ENCODE measurements at regions not wholly inside any gene's neighbourhood (a gene's known extent, or its start where the extent isn't known, plus 50 kb on each side); places are given as distances from the start of the nearest gene placed in this dataset.

DNA sequence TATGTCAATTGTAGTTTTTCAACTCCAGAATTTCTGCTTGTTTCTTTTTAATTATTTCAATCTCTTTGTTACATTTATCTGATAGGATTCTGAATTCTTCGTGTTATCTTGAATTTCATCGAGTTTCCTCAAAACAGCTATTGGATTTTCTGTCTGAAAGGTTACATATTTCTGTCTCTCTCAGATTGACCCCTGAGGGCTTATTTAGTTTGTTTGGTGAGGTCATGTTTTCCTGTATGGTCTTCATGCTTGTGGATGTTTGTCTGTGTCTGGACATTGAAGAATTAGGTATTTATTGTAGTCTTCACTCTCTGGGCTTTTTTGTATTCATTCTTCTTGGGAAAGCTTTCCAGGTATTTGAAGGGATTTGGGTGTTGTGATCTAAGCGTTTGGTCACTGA, 85.6 kb downstream of the SNAPC1 start:
- DNase-seq: no peak
- no peak for ATAC-seq (ENCODE audit: low FRiP score)
- Histone ChIP-seq H3K4me3 (ENCODE audit: low read length in 2 of 2) (no peak overlapping the region), H3K27me3 (ENCODE audit: control insufficient read depth in 1 of 2, insufficient read depth in 2 of 2, low read length in 1 of 2) (no peaks in the 10 kb centered on the region), H3K27ac (ENCODE audit: low read depth in 1 of 2, low read length in 2 of 2) (no peak overlapping the region), H3K9me3 (ENCODE audit: control insufficient read depth, low read length) (peaks cover 3% of the 10 kb centered on the region), H3K36me3 (ENCODE audit: control insufficient read depth in 1 of 2, insufficient read depth in 2 of 2, low read length in 1 of 2) (no peaks in the 10 kb centered on the region), H3K4me1 (ENCODE audit: control insufficient read depth in 1 of 2, insufficient read depth in 2 of 2, low read length in 2 of 2) (no peaks in the 10 kb centered on the region)
- 70 to 79% methylated on average over 3 of the region's 3 CpGs for WGBS, 2 donors
- intact Hi-C loops (cut with DNase I): no loop called here

GRCh38 chr14:61854898-61855297, 92.7 kb downstream of the SNAPC1 start:
- no peaks in the 10 kb centered on the region for H3K36me3 ChIP-seq (ENCODE audit: control insufficient read depth in 1 of 2, insufficient read depth in 2 of 2, low read length in 1 of 2)
- intact Hi-C loops (cut with DNase I): no loop called here
- no peak overlapping the region for H3K4me3 ChIP-seq (ENCODE audit: low read length in 2 of 2)
- H3K4me1 ChIP-seq (ENCODE audit: control insufficient read depth in 1 of 2, insufficient read depth in 2 of 2, low read length in 2 of 2): no peaks in the 10 kb centered on the region
- peaks cover 2% of the 10 kb centered on the region for H3K9me3 ChIP-seq (ENCODE audit: control insufficient read depth, low read length)
- DNase-seq (no peak), ATAC-seq (ENCODE audit: low FRiP score) (no peak)
- H3K27ac ChIP-seq (ENCODE audit: low read depth in 1 of 2, low read length in 2 of 2): no peak overlapping the region
- no peaks in the 10 kb centered on the region for H3K27me3 ChIP-seq (ENCODE audit: control insufficient read depth in 1 of 2, insufficient read depth in 2 of 2, low read length in 1 of 2)

- H3K27me3 ChIP-seq (ENCODE audit: control insufficient read depth in 1 of 2, insufficient read depth in 2 of 2, low read length in 1 of 2): no peaks in the 10 kb centered on the region
- H3K4me1 ChIP-seq (ENCODE audit: control insufficient read depth in 1 of 2, insufficient read depth in 2 of 2, low read length in 2 of 2): no peaks in the 10 kb centered on the region
- H3K9me3 ChIP-seq (ENCODE audit: control insufficient read depth, low read length): peaks cover 2% of the 10 kb centered on the region
- no peak overlapping the region for H3K4me3 ChIP-seq (ENCODE audit: low read length in 2 of 2)
- WGBS, 2 donors: 62 to 63% methylated on average over 1 of the region's 1 CpG
- H3K36me3 ChIP-seq (ENCODE audit: control insufficient read depth in 1 of 2, insufficient read depth in 2 of 2, low read length in 1 of 2): no peaks in the 10 kb centered on the region
- no peak overlapping the region for H3K27ac ChIP-seq (ENCODE audit: low read depth in 1 of 2, low read length in 2 of 2)
- intact Hi-C loops (cut with DNase I): no loop called here
- no peak for ATAC-seq (ENCODE audit: low FRiP score)
- DNase-seq: peak in 1 of 2 donors; percentile 58
These were observed 98.2 kb downstream of the SNAPC1 start for GRCh38 chr14:61860294-61860918.

- 59 to 63% methylated on average over 7 of the region's 7 CpGs for WGBS, 2 donors
These were observed 99.2 kb downstream of the SNAPC1 start for GRCh38 chr14:61861320-61861865.

DNA sequence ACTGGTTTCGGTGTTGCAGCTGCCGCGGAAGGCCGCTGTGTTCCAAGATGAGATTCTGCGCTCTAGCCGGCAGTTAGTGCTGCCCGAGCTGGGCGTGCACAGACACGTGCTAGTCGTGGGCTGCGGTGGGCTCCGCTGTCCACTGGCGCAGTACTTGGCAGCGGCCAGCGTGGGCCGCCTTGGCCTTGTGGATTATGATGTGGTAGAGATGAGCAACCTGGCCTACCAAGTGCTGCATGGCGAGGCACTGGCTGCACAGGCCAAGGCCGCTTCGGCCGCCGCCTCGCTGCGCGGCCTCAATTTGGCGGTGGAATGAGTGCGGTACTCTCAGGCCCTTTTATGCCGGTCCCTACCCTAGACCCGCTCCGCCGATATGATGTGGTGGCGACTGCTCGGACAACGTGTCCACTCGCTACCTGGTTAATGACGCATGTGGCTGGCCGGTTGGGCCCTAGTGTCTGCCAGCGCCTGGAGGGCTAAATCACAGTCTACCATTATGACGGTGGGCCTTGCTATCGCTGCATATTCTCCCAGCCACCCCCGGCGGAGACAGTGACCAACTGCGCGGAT, 102.2 kb downstream of the SNAPC1 start:
- no peak for DNase-seq
- Histone ChIP-seq H3K36me3 (ENCODE audit: control insufficient read depth in 1 of 2, insufficient read depth in 2 of 2, low read length in 1 of 2) (no peaks in the 10 kb centered on the region), H3K4me1 (ENCODE audit: control insufficient read depth in 1 of 2, insufficient read depth in 2 of 2, low read length in 2 of 2) (no peaks in the 10 kb centered on the region), H3K27ac (ENCODE audit: low read depth in 1 of 2, low read length in 2 of 2) (no peak overlapping the region), H3K9me3 (ENCODE audit: control insufficient read depth, low read length) (no peaks in the 10 kb centered on the region), H3K27me3 (ENCODE audit: control insufficient read depth in 1 of 2, insufficient read depth in 2 of 2, low read length in 1 of 2) (no peaks in the 10 kb centered on the region), H3K4me3 (ENCODE audit: low read length in 2 of 2) (no peak overlapping the region)
- ATAC-seq (ENCODE audit: low FRiP score): no peak
- intact Hi-C loops (cut with DNase I): no loop called here
- 82 to 92% methylated on average over 43 of the region's 43 CpGs for WGBS, 2 donors

More at GRCh38 chr14:61861320-61861865, 99.2 kb downstream of the SNAPC1 start:
- H3K4me1 ChIP-seq (ENCODE audit: control insufficient read depth in 1 of 2, insufficient read depth in 2 of 2, low read length in 2 of 2): no peaks in the 10 kb centered on the region
- no peak for ATAC-seq (ENCODE audit: low FRiP score)
- H3K27ac ChIP-seq (ENCODE audit: low read depth in 1 of 2, low read length in 2 of 2): no peak overlapping the region
- no peaks in the 10 kb centered on the region for H3K27me3 ChIP-seq (ENCODE audit: control insufficient read depth in 1 of 2, insufficient read depth in 2 of 2, low read length in 1 of 2)
- no peak overlapping the region for H3K4me3 ChIP-seq (ENCODE audit: low read length in 2 of 2)
- no peaks in the 10 kb centered on the region for H3K36me3 ChIP-seq (ENCODE audit: control insufficient read depth in 1 of 2, insufficient read depth in 2 of 2, low read length in 1 of 2)
- no peak for DNase-seq
- no peaks in the 10 kb centered on the region for H3K9me3 ChIP-seq (ENCODE audit: control insufficient read depth, low read length)
- intact Hi-C loops (cut with DNase I): no loop called here

DNA sequence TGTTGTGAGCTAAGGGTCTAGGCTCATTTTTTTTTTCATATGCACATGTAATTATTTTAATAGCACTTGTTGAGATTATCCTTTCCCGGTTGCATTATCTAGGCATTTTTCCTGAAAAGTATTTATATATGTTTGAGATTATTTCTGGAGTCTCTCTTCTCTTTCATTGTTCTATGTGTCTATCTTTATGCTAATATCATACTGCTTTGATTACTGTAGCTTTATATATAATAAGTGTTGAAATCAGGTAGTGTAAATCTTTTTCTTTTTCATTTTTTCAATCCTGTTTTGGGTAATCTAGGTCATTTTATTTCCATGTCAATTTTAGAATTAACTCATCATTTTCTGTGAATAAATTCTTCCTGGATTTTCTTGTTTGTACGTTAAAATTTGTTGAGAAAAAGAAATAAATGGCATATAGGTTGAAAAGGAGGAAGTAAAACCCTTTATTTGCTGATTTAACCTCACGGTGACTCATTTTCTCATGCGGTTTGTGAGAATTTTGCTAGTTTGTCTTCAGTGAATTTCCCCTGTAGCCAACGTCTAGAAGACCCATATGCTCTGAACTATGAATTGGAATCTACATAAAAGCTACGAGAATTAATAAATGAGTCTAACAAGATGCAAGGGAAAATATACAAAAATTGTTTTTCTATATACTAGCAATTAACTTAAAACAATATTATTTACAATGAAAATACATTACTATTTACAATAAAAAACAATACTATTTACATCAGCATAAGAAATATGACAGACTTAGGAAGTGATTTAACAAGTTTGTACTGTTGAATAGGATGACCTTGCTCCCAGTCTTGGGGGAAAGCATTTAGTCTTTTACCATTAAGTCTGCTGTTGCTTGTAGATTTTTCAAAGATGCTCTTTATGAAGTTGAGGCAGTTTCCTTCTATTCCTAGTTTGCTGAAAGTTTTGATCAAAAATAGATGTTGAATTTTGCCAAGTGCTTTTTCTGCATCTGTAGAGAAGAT, 105.0 kb downstream of the SNAPC1 start:
- intact Hi-C loops (cut with DNase I): no loop called here
- DNase-seq (no peak), ATAC-seq (ENCODE audit: low FRiP score) (no peak)
- H3K27ac ChIP-seq (ENCODE audit: low read depth in 1 of 2, low read length in 2 of 2): no peak overlapping the region
- H3K4me3 ChIP-seq (ENCODE audit: low read length in 2 of 2): no peak overlapping the region
- 62 to 67% methylated on average over 6 of the region's 6 CpGs for WGBS, 2 donors
- no peaks in the 10 kb centered on the region for H3K4me1 ChIP-seq (ENCODE audit: control insufficient read depth in 1 of 2, insufficient read depth in 2 of 2, low read length in 2 of 2)
- no peaks in the 10 kb centered on the region for H3K27me3 ChIP-seq (ENCODE audit: control insufficient read depth in 1 of 2, insufficient read depth in 2 of 2, low read length in 1 of 2)
- no peaks in the 10 kb centered on the region for H3K9me3 ChIP-seq (ENCODE audit: control insufficient read depth, low read length)
- H3K36me3 ChIP-seq (ENCODE audit: control insufficient read depth in 1 of 2, insufficient read depth in 2 of 2, low read length in 1 of 2): no peaks in the 10 kb centered on the region

DNA sequence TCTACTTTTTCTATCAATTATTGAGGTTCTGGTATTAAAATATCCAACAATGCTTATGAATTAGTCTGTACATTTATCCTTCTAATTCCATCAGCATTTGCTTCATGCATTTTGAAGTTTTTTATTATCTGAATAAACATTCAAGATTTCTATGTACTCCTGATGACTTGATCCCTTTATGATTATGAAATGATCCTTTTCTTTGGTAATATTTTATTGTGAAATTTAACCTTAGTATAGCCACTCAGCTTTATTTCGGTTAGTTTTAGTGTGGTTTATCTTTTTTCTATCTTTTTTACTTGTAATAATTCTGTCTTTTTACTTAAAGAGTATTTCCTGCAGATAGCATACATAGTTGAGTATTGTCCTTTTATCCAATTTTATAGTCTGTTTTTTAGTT, 106.6 kb downstream of the SNAPC1 start:
- no peak for ATAC-seq (ENCODE audit: low FRiP score)
- intact Hi-C loops (cut with DNase I): no loop called here
- Histone ChIP-seq H3K4me1 (ENCODE audit: control insufficient read depth in 1 of 2, insufficient read depth in 2 of 2, low read length in 2 of 2) (no peaks in the 10 kb centered on the region), H3K4me3 (ENCODE audit: low read length in 2 of 2) (no peak overlapping the region), H3K27me3 (ENCODE audit: control insufficient read depth in 1 of 2, insufficient read depth in 2 of 2, low read length in 1 of 2) (no peaks in the 10 kb centered on the region), H3K9me3 (ENCODE audit: control insufficient read depth, low read length) (no peaks in the 10 kb centered on the region), H3K36me3 (ENCODE audit: control insufficient read depth in 1 of 2, insufficient read depth in 2 of 2, low read length in 1 of 2) (no peaks in the 10 kb centered on the region), H3K27ac (ENCODE audit: low read depth in 1 of 2, low read length in 2 of 2) (no peak overlapping the region)
- DNase-seq: no peak
- 79 to 91% methylated on average over 1 of the region's 1 CpG for WGBS, 2 donors

DNA sequence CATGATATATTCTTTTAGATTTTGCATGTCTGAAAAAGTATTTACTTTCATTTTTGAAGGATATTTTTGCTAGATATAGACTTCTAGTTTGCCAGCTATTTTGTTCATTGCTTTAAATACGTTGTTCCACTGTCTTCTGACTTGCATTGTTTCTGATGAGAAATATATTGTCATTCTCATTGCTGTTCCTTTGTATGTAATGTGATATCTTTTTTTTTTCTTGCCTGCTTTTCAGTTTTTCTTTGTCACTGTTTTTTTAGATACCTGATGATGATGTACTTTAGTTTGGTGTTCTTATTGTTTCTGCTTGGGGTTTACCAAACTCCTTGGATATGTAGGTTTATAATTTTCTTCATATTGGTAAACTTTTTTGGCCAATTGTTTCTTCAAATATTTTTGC, 107.9 kb downstream of the SNAPC1 start:
- Histone ChIP-seq H3K9me3 (ENCODE audit: control insufficient read depth, low read length) (no peaks in the 10 kb centered on the region), H3K4me1 (ENCODE audit: control insufficient read depth in 1 of 2, insufficient read depth in 2 of 2, low read length in 2 of 2) (no peaks in the 10 kb centered on the region), H3K4me3 (ENCODE audit: low read length in 2 of 2) (no peak overlapping the region), H3K36me3 (ENCODE audit: control insufficient read depth in 1 of 2, insufficient read depth in 2 of 2, low read length in 1 of 2) (no peaks in the 10 kb centered on the region), H3K27ac (ENCODE audit: low read depth in 1 of 2, low read length in 2 of 2) (no peak overlapping the region), H3K27me3 (ENCODE audit: control insufficient read depth in 1 of 2, insufficient read depth in 2 of 2, low read length in 1 of 2) (no peaks in the 10 kb centered on the region)
- 54 to 78% methylated on average over 1 of the region's 1 CpG for WGBS, 2 donors
- no peak for DNase-seq
- intact Hi-C loops (cut with DNase I): no loop called here
- no peak for ATAC-seq (ENCODE audit: low FRiP score)

Measured in aorta (tissue), 5 donors.